Fibroblast of skin of right biceps (primary cell): ENCODE measurements at regions not wholly inside any gene's neighbourhood (a gene's known extent, or its start where the extent isn't known, plus 50 kb on each side); places are given as distances from the start of the nearest gene placed in this dataset.
A peak's percentile ranks its signal among the peaks of the same experiment; 100 is the strongest.
"Not testable (repeated sequence)": the region's sequence is repeated elsewhere in the genome, so short reads cannot be mapped to it uniquely, and the experiment has no call there.

Experiments
- DNase-seq: peaks from one replicate; pipeline ENCODE4 v3.0.0-alpha.2; 2013

DNA sequence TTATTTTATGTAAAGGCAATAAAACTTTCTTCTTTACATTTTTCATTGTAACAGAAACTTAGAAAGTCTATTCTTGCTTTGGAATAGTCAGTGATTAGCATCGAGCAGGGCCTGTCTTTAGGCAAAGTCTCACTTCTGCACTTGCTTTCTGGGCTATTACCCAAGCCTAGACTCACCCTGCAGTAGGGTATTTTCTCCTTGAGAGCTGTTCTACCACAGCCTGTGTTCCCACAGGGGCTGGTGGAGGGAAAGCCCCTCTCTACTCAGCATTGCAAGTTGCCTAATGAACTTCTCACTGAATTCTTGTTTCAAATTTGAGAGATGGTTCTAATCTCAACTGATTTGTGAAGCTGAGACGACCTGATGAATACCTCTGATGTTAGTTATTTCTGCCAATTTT lies 111.7 kb upstream of the KLHL14 start:
- no peak for DNase-seq

DNA sequence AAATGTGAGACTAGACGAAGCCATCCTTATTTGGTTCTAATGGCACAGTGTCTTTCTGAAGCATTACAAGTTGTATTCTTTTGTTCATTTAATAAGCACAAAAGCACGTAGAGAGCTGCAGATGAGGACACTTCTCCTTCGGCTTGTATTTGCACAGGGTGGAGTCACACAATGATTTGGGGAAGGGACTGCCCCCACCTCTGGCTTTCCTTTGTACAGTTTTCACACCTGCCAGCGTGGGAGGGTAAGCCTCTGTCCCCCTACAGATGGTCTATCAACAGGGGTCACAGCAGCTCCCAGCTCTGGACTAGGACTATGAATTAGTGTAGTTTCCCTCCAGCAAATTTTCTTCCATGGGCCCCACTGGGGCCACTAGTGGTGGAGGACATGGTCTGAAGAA lies 108.2 kb upstream of the KLHL14 start:
- no peak for DNase-seq

DNA sequence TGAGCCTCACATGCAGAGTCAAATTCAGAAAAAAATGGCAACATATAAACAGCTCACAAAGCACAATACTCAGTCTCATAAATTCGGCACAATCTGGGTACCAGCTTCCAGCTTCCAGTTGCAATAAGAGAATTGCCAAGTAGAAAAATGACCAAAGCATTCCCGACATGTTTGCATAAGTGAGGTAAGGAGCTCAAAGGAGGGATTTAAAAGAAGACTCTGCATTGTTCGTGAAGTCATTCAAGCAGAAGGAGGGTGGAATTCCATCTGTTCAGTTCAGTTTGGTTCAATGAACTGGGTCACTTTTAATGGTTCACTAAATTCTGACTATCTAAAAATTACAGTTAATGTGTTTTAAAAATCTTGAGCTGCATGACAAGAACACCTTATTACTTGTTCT lies 106.7 kb upstream of the KLHL14 start:
- no peak for DNase-seq

DNA sequence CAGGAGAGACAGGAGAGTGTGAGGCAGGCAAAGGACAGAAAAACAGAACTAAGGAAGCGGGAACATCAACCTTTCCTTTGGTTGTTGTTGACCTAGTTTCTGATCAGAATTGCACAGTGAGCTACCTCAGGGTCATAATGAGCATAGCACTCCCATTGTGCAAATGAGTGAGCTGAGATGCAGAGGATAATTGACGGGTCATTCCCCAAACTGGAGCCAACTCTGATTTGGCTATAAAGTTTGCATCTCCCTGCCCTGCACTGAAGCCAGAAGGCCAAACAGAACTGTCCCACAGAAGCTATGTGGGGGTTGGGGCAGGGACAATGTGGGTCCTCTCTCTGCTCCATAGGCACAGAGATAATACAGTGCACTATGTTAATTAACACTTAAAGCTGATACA lies 105.6 kb upstream of the KLHL14 start:
- no peak for DNase-seq

DNA sequence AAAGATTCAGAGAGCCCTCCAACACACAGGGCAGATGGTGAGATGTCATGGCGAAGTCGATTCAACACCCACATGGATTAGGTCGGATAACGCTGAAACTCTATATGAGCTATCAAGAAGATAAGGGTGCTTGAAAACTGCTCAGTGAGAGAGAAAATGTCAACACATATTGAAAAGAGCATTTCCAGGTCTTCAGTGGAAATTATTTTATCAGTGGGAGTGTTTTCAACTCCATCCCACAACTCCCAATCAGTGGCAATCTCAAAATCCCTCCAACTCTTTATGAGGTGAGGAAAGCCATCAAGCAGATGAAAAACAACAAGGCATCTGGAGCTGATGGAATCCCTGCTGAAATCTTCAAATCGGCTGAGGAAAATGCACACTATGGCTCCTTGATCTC lies 104.5 kb upstream of the KLHL14 start:
- no peak for DNase-seq

DNA sequence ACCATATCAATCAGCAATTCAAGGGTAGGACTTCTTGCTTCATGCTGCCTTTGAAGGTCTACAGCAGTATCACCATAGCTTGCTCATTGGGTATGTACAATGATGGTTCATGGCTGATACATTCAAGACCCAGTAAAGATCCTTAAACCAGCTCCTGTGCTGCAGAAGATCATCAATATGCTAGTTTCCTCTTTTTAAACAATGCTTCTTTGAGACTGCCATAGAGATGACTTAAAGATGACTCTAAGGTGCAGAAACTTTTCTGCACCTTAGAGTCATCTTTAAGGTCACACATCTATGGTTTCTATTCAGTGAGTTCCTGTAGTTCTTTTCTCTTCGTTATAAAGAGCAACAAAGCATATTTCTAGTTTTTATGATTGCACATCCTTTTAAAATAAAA lies 102.8 kb upstream of the KLHL14 start:
- DNase-seq = no peak

DNA sequence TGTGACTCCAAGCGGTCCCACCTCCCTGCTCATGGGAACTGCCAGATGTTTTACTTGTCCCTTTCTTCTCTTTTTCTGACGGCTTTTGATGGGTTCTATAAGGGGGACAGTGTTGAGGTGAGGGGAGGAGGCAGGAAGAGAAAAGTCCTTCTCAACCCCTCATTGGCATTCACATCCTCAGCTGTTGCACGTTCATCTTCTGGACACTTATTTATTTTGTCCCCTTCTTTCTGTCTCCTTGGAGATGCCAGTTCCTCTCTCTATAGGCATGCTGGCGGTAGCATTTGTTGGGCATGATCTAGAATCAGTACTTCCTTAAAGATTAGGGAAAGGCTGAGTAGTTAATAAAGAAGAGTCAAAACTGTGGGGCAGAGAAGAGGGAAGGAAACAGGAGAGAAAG lies 99.0 kb upstream of the KLHL14 start:
- no peak for DNase-seq

DNA sequence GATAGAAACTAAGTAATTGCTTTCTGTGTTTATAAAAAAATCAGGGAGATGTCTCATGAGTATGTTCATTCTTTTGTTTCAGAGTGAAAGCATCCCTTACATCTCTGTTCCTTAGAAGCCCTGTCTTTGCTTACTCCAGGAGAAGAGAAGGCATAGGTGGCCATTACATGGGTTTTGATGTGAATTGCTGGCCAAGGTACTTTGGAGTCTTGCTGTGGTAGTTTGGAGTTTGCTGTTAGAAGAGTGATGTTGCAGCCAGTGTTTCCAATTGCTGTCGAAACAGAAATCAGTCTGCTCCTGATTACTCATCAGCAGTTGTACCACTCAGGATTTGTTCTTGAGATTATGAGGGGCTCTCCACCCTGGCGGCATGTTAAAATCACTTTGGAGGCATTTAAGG lies 97.8 kb upstream of the KLHL14 start:
- no peak for DNase-seq

DNA sequence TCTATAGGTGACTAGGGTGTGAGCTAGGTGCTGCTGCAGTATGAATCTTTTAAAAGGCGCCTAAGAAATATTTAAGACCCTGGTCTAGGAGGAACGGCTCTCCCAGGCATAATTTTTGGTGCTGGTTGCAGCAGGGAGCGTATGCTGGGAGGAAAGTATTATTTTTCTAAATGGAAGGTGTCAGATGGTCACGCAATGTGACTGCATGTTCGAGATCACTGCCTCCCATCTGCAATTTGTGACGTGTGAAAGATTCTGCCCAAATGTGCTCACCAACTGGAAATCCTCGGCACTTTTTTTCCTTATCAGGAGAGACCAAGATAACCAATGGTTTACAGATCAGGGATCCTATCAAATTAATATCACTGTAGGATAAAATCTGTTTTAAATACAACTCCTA lies 95.6 kb upstream of the KLHL14 start:
- DNase-seq = no peak

DNA sequence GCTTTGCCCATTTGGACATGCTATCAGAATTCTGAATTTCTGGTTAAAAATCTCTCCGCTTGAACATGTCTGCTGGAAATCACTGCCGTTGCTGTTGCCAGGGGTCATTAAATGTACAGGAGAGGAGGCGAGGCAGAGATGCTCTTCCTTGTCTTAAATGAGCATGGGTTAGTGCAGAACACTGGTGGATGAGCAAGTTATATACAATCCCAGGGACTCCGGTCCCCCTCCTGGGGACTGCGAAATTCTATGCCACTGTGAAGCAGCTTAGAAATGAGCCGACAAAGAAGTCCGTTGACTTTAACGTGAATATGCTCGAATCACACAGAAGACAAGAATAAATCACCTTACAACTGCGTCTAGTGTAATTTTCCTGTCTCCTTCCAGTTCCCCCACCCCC lies 95.1 kb upstream of the KLHL14 start:
- DNase-seq = no peak

DNA sequence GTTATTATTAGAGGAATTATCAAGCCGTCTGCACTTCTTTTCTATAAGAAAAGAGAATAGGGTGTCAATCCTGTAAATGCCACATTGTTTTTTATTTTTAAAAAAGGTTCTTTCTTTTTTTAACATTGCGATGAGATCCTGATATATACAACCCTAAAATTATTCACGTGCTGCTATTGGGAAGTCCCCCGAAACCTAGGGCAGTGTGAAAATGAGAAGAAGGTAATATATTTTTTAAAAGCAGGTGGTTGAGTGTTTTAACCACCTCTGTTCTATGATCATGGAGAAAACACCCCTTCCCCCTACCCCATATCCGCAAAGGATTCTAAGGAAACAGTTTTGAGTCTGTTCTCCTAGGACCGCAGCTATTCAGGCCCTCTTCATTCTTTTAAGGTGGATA lies 94.5 kb upstream of the KLHL14 start:
- DNase-seq = no peak

DNA sequence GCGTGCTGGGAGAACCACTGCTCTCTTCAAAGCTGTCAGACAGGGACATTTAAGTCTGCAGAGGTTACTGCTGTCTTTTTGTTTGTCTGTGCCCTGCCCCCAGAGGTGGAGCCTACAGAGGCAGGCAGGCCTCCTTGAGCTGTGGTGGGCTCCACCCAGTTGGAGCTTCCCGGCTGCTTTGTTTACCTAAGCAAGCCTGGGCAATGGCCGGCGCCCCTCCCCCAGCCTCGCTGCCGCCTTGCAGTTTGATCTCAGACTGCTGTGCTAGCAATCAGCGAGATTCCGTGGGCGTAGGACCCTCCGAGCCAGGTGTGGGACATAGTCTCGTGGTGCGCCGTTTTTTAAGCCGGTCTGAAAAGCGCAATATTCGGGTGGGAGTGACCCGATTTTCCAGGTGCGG lies 89.2 kb upstream of the KLHL14 start:
- DNase-seq = not testable (repeated sequence)

DNA sequence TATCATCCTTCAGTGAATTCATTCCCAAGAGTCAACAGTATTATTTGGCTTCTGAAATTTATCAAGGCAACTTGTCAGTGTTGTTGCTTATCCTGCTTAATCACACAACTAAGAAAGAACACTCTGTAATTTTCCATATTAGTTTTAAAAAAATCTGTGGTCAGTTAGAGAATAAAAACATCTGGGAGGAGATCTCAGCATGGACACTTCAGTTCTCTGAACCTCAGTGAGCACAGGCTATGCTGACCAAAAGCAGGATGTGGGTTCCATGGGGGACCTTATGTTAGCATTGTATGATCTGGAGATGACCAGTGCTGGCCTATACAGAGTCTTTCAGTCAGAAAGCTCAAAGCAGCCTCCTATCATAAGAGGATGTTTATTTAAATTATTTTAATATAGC lies 79.1 kb upstream of the KLHL14 start:
- DNase-seq = no peak

DNA sequence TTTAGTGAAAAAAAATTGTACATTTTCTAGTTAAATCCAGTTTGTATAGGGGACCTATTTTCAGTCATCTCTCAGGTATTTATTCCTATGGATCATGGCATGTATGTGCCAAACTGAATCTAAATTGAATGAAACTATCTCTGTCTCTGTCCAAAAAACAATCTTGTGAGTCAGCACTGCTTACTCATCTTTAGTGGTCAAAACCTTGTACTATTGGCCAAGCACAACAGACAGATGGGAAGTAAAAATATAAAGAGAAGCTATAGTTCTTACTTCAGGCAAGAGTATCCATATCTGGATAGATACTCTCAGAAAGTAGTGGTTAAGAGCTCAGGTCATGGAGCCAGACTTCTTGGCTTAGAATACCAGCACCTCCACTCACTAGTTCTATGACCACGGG lies 76.0 kb upstream of the KLHL14 start:
- peak; percentile 40 for DNase-seq

DNA sequence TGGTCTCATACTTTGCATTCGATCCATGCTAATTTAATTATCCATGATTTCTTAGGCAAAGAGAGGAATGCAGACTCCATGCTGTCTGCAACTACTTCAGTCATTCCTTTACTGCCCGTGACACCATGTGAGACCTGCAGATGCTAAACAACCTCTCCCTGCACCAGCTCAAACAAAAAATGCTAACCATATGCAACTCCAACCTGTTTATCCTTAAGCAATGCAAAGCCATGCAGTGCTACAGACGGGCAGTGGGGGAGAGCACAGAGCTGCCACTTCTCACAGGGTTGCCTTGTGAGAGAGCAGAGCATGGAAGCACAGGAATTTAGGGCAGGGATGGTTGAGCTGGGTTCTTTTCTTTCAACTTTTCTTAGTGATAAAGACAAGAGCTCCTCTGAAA lies 74.9 kb upstream of the KLHL14 start:
- DNase-seq = no peak

DNA sequence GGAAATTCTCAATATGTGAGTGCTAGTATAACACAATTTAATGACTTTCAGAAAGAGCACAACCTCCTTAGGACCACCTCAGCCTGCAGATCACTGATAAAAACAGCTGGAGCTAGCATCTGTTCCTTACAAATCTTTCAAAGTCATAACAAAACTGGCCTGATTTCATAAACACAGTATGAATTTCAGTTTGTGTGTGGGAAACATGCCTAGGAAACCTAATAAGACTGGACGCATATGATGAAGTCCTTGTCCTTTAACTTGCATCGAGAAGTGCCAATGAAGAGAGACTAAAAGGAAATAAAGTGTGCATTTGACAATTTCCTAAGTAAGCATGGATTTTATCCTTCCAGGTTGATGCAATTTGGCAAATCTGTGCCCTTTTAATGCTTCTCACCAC lies 74.1 kb upstream of the KLHL14 start:
- DNase-seq = no peak

DNA sequence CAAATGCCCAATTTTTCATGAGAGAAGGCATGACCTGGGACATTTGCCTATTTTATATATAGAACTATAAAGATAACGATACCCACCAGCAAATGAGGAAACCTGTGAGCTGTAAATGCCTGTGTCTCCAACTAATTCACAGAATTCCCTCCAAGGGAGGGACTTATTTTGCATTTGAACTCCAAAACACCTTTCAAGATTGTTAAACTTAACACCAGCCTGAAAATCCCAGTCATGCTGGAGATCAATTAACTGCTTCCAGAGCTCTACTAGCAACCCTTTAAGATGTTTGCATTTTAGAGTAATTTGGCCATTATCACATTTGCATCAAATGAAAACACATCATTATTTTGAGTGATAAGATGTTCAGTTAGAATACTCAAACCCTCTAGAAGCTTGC lies 68.1 kb upstream of the KLHL14 start:
- no peak for DNase-seq

DNA sequence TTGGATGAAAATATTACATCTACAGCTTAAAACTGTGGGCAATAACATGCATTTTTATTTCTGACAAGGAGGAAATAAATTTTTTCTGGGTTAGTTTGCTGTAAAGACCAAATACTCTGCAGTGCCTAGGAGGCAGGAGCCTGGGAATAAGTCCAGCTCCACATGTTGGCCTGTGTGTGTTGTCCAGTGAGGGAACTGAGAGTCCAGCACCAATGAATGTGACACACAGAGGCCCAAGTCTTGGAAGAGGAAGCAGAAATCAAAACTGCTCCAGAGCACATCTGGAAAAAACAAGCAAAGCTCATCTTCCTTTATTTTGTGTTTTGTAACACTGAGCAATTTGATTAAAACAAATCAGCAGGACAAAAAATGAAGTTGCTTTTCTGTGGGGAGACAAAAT lies 63.1 kb upstream of the KLHL14 start:
- no peak for DNase-seq

DNA sequence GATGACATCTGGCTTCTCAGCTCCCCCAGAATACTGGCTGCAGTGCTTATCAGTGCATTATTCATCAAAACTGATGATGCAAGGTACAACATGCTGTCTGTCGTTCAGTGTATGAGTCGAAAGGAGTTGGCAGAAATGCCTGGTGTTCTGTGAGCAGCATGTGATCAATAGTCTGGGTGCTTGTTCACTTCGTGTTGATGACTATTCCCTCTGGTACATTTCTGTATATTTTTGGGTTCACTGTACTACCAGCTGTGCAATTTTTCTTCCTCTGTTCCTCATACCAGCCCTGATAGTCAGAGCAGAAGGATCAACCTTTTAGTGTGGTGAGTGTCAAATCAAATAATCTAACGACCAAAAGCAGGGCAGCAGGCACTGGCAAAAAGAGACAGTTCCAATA lies 59.0 kb upstream of the KLHL14 start:
- no peak for DNase-seq

DNA sequence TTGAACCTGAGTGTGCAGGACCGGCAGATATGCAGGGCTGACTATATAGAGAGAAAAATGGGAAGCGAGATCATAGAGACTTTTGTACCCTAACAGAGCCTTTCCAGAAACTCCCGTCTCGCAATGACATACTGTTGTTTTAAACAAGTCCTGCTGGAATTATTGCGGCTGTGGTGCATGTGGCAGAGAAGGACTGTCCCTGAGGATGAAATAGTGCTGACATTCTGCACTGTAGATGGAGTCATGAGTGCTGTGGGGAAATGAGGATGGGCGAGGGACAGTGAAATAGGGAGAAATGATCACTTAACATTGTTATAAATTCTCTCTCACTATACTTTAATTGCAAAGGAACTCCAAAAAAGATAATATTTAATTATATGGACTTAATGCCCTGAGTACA lies 50.4 kb upstream of the KLHL14 start:
- no peak for DNase-seq
